ENCODE measurements at regions not wholly inside any gene's neighbourhood (a gene's known extent, or its start where the extent isn't known, plus 50 kb on each side); places are given as distances from the start of the nearest gene placed in this dataset.

DNA sequence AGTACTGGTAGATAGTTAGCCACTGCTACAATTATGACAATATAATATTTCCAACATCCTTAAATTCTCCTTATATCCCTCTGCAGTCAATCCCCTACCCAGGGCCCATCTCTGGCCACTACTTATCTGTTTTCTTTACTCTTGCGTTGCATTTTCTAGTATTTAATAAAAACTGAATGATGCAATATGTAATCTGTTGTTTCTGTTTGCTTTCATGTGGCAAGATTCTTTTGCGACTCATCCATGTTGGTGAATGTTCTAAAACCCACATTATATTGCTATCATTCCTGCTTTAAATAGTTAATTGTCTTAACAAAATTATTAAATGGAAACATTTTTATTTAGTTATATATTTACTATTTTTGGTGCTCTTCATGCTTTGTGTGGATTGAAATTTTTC, 338.5 kb downstream of the MDFIC start:
- TF ChIP-seq EZH2 (IDR thresholded peaks at IDR 0.05; ENCODE audit: borderline replicate concordance, low read depth, low read length, poor library complexity, severe bottlenecking): no peak
- TF ChIP-seq, protein P1, sequence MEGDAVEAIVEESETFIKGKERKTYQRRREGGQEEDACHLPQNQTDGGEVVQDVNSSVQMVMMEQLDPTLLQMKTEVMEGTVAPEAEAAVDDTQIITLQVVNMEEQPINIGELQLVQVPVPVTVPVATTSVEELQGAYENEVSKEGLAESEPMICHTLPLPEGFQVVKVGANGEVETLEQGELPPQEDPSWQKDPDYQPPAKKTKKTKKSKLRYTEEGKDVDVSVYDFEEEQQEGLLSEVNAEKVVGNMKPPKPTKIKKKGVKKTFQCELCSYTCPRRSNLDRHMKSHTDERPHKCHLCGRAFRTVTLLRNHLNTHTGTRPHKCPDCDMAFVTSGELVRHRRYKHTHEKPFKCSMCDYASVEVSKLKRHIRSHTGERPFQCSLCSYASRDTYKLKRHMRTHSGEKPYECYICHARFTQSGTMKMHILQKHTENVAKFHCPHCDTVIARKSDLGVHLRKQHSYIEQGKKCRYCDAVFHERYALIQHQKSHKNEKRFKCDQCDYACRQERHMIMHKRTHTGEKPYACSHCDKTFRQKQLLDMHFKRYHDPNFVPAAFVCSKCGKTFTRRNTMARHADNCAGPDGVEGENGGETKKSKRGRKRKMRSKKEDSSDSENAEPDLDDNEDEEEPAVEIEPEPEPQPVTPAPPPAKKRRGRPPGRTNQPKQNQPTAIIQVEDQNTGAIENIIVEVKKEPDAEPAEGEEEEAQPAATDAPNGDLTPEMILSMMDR (conservative IDR thresholded peaks at IDR 0.05; ENCODE audit: low read depth, low read length): no peak
- BruUV-seq (replicated peaks): no TSS peak

DNA sequence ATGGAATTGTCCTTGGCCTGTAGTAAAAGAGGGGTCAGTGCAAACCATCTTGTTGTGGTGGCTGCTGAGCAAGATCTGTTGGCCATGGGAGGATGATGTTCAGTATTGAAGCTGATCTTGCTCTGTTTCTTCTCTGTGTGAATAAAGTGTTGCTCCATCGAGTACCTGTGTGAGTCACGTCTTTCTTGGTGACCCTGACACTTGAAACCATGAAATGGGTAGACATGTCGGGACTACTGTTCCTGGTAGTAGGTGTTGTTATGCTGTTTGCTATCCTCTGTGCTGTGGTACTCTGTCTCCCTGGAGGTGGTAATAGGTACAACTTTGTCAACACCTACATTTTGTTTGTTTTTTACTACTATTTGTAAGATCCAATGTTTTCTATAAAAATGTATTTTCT, 330.6 kb downstream of the MDFIC start:
- Histone ChIP-seq H3K36me3 (ENCODE audit: insufficient read depth, low read length, poor library complexity, severe bottlenecking) (no peaks in the 10 kb centered on the region), H3K4me3 (ENCODE audit: low read depth, low read length, poor library complexity, severe bottlenecking) (no peak overlapping the region), H3K27ac (ENCODE audit: low read depth, low read length, poor library complexity, severe bottlenecking) (no peak overlapping the region), H3K27me3 (replicated peaks; ENCODE audit: insufficient read depth, low read depth, low read length, poor library complexity) (no peaks in the 10 kb centered on the region), H3K9me3 (ENCODE audit: low read depth, low read length, poor library complexity, severe bottlenecking) (no peaks in the 10 kb centered on the region), H3K4me1 (ENCODE audit: insufficient read depth, low read length, poor library complexity, severe bottlenecking) (no peaks in the 10 kb centered on the region)
- CTCF ChIA-PET: no interaction called here
- DNase-seq (ENCODE audit: low spot score): no peak
- TF ChIP-seq EZH2 (IDR thresholded peaks at IDR 0.05; ENCODE audit: borderline replicate concordance, low read depth, low read length, poor library complexity, severe bottlenecking): no peak
- TF ChIP-seq, protein P1 (conservative IDR thresholded peaks at IDR 0.05; ENCODE audit: low read depth, low read length): no peak
- no TSS peak for BruUV-seq (replicated peaks)
- intact Hi-C loops (cut with micrococcal nuclease; ENCODE audit: unreplicated experiment): no loop called here
- POLR2A ChIA-PET (ENCODE audit: low non-redundant PET): no interaction called here

More for the DNA sequence above, 338.5 kb downstream of the MDFIC start:
- intact Hi-C loops (cut with micrococcal nuclease; ENCODE audit: unreplicated experiment): no loop called here
- Histone ChIP-seq H3K4me1 (ENCODE audit: insufficient read depth, low read length, poor library complexity, severe bottlenecking) (no peaks in the 10 kb centered on the region), H3K27me3 (replicated peaks; ENCODE audit: insufficient read depth, low read depth, low read length, poor library complexity) (no peaks in the 10 kb centered on the region), H3K36me3 (ENCODE audit: insufficient read depth, low read length, poor library complexity, severe bottlenecking) (no peaks in the 10 kb centered on the region), H3K9me3 (ENCODE audit: low read depth, low read length, poor library complexity, severe bottlenecking) (no peaks in the 10 kb centered on the region), H3K4me3 (ENCODE audit: low read depth, low read length, poor library complexity, severe bottlenecking) (no peak overlapping the region), H3K27ac (ENCODE audit: low read depth, low read length, poor library complexity, severe bottlenecking) (no peak overlapping the region)
- POLR2A ChIA-PET (ENCODE audit: low non-redundant PET): no interaction called here
- CTCF ChIA-PET: no interaction called here
- no peak for DNase-seq (ENCODE audit: low spot score)

DNA sequence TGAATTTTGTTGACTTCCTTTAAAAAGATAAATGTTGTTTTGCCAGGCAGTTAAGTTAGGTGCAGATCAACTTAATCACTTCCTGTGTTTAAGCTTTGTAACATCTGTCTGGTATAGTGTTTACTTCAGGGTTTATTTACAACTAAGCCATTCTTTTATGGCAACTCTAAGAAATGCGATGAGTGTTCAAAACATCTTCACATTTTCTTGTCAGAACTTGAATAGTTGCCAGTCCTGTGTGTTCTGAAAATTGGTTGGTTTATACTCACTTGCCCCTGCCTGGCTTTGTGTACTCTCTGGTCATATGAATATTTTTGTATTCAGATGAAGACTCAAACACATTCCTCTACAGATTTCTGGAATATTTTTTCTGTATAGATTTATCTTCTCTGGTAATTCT, 327.2 kb downstream of the MDFIC start:
- no peaks in the 10 kb centered on the region for H3K9me3 ChIP-seq (ENCODE audit: low read depth, low read length, poor library complexity, severe bottlenecking)
- ChIA-PET CTCF (no interaction called here), POLR2A (ENCODE audit: low non-redundant PET) (no interaction called here)
- no TSS peak for BruUV-seq (replicated peaks)
- intact Hi-C loops (cut with micrococcal nuclease; ENCODE audit: unreplicated experiment): no loop called here
- no peaks in the 10 kb centered on the region for H3K27me3 ChIP-seq (replicated peaks; ENCODE audit: insufficient read depth, low read depth, low read length, poor library complexity)
- H3K36me3 ChIP-seq (ENCODE audit: insufficient read depth, low read length, poor library complexity, severe bottlenecking): no peaks in the 10 kb centered on the region
- TF ChIP-seq, protein P1 (conservative IDR thresholded peaks at IDR 0.05; ENCODE audit: low read depth, low read length): no peak
- no peak for TF ChIP-seq EZH2 (IDR thresholded peaks at IDR 0.05; ENCODE audit: borderline replicate concordance, low read depth, low read length, poor library complexity, severe bottlenecking)
- no peak overlapping the region for H3K4me3 ChIP-seq (ENCODE audit: low read depth, low read length, poor library complexity, severe bottlenecking)
- DNase-seq (ENCODE audit: low spot score): no peak
- H3K4me1 ChIP-seq (ENCODE audit: insufficient read depth, low read length, poor library complexity, severe bottlenecking): no peaks in the 10 kb centered on the region
- no peak overlapping the region for H3K27ac ChIP-seq (ENCODE audit: low read depth, low read length, poor library complexity, severe bottlenecking)

Measured in A673 (cell line).